Activated naive CD4-positive, alpha-beta T cell treated with anti-CD3 and anti-CD28 coated beads, Interleukin-2, amount 10 ng/mL, durations not matched to agents 7 days and 5 days (primary cell): ENCODE measurements at regions not wholly inside any gene's neighbourhood (a gene's known extent, or its start where the extent isn't known, plus 50 kb on each side); places are given as distances from the start of the nearest gene placed in this dataset.
"Not testable (repeated sequence)": the region's sequence is repeated elsewhere in the genome, so short reads cannot be mapped to it uniquely, and the experiment has no call there.

ENCODE experiments used
- CTCF ChIA-PET: fragments of 350-600 bp; sonication (Branson Sonifier 250); formaldehyde crosslinking; loops from one replicate; lab custom pipeline; 2021; ENCODE audit warnings: antibody characterized with exemption; lab: Charles Lee
- DNase-seq: peaks from one replicate; pipeline ENCODE4 v3.0.0-alpha.2; 2020
- H3K27ac Mint-ChIP-seq: one replicate; pipeline ENCODE4 v1.8.0; 2021; ENCODE audit warnings: mild to moderate bottlenecking, moderate library complexity, mixed read lengths
- H3K27me3 Mint-ChIP-seq: one replicate; pipeline ENCODE4 v1.8.0; 2021; ENCODE audit warnings: mild to moderate bottlenecking, mixed read lengths
- H3K36me3 Mint-ChIP-seq: one replicate; pipeline ENCODE4 v1.8.0; 2021; ENCODE audit warnings: mixed read lengths
- H3K4me1 Mint-ChIP-seq: one replicate; pipeline ENCODE4 v1.8.0; 2021; ENCODE audit warnings: mixed read lengths
- H3K4me3 Mint-ChIP-seq: one replicate; pipeline ENCODE4 v1.8.0; 2021; ENCODE audit warnings: mild to moderate bottlenecking, moderate library complexity, mixed read lengths
- H3K9me3 Mint-ChIP-seq: one replicate; pipeline ENCODE4 v1.8.0; 2021; ENCODE audit warnings: mixed read lengths

- CTCF ChIA-PET: not testable (repeated sequence)
Observed at GRCh38 chr1:104263110-104263509, 513.4 kb downstream of the AMY1C start.

GRCh38 chr1:104264521-104264920 is 514.8 kb downstream of the AMY1C start:
- H3K4me3 Mint-ChIP-seq: no peak overlapping the region
- H3K27me3 Mint-ChIP-seq: no peaks in the 10 kb centered on the region
- no peak for DNase-seq
- CTCF ChIA-PET: no interaction called here
- no peaks in the 10 kb centered on the region for H3K4me1 Mint-ChIP-seq
- no peaks in the 10 kb centered on the region for H3K36me3 Mint-ChIP-seq
- H3K9me3 Mint-ChIP-seq: peaks cover 2% of the 10 kb centered on the region
- no peak overlapping the region for H3K27ac Mint-ChIP-seq

More at GRCh38 chr1:104263110-104263509, 513.4 kb downstream of the AMY1C start:
- not testable (repeated sequence) for H3K4me3 Mint-ChIP-seq, H3K27me3 Mint-ChIP-seq, H3K27ac Mint-ChIP-seq, H3K9me3 Mint-ChIP-seq, H3K4me1 Mint-ChIP-seq, DNase-seq, H3K36me3 Mint-ChIP-seq

- Mint-ChIP-seq H3K36me3 (no peaks in the 10 kb centered on the region), H3K27ac (no peak overlapping the region), H3K4me3 (no peak overlapping the region), H3K27me3 (no peaks in the 10 kb centered on the region), H3K9me3 (peaks cover 2% of the 10 kb centered on the region), H3K4me1 (no peaks in the 10 kb centered on the region)
- CTCF ChIA-PET: no interaction called here
- no peak for DNase-seq
Observed at GRCh38 chr1:104265163-104265562, 515.5 kb downstream of the AMY1C start.

GRCh38 chr1:104266612-104267011 is 516.9 kb downstream of the AMY1C start:
- CTCF ChIA-PET: no interaction called here
- no peak for DNase-seq
- H3K27me3 Mint-ChIP-seq: no peaks in the 10 kb centered on the region
- H3K4me1 Mint-ChIP-seq: no peaks in the 10 kb centered on the region
- no peak overlapping the region for H3K4me3 Mint-ChIP-seq
- H3K9me3 Mint-ChIP-seq: peaks cover 3% of the 10 kb centered on the region
- H3K27ac Mint-ChIP-seq: no peak overlapping the region
- no peaks in the 10 kb centered on the region for H3K36me3 Mint-ChIP-seq

GRCh38 chr1:104288322-104288721 is 538.6 kb downstream of the AMY1C start:
- H3K27me3 Mint-ChIP-seq, H3K4me1 Mint-ChIP-seq, H3K27ac Mint-ChIP-seq, CTCF ChIA-PET, H3K4me3 Mint-ChIP-seq, DNase-seq, H3K36me3 Mint-ChIP-seq: not testable (repeated sequence)
- H3K9me3 Mint-ChIP-seq: peaks cover 18% of the 10 kb centered on the region

- H3K27ac Mint-ChIP-seq: no peak overlapping the region
- DNase-seq: no peak
- no peak overlapping the region for H3K4me3 Mint-ChIP-seq
- CTCF ChIA-PET: no interaction called here
- no peaks in the 10 kb centered on the region for H3K36me3 Mint-ChIP-seq
- H3K4me1 Mint-ChIP-seq: no peaks in the 10 kb centered on the region
- H3K9me3 Mint-ChIP-seq: peaks cover 19% of the 10 kb centered on the region
- no peaks in the 10 kb centered on the region for H3K27me3 Mint-ChIP-seq
Observed at GRCh38 chr1:104291156-104291555, 541.5 kb downstream of the AMY1C start.

GRCh38 chr1:104294259-104294658 is 544.6 kb downstream of the AMY1C start:
- Mint-ChIP-seq H3K4me1 (no peaks in the 10 kb centered on the region), H3K27ac (no peak overlapping the region)
- CTCF ChIA-PET: no interaction called here

GRCh38 chr1:104295511-104295910 is 545.8 kb downstream of the AMY1C start:
- CTCF ChIA-PET: no interaction called here
- no peak for DNase-seq
- Mint-ChIP-seq H3K4me1 (no peaks in the 10 kb centered on the region), H3K36me3 (no peaks in the 10 kb centered on the region), H3K4me3 (no peak overlapping the region), H3K27ac (no peak overlapping the region), H3K9me3 (peaks cover 15% of the 10 kb centered on the region), H3K27me3 (no peaks in the 10 kb centered on the region)

More at GRCh38 chr1:104294259-104294658, 544.6 kb downstream of the AMY1C start:
- DNase-seq: no peak
- Mint-ChIP-seq H3K9me3 (peaks cover 14% of the 10 kb centered on the region), H3K36me3 (no peaks in the 10 kb centered on the region), H3K4me3 (no peak overlapping the region), H3K27me3 (no peaks in the 10 kb centered on the region)

GRCh38 chr1:104309673-104310072 is 560.0 kb downstream of the AMY1C start:
- DNase-seq: no peak

GRCh38 chr1:104315823-104316222 is 566.1 kb downstream of the AMY1C start:
- Mint-ChIP-seq H3K4me1 (no peaks in the 10 kb centered on the region), H3K27ac (no peak overlapping the region), H3K27me3 (no peaks in the 10 kb centered on the region), H3K36me3 (no peaks in the 10 kb centered on the region), H3K9me3 (peaks cover 17% of the 10 kb centered on the region), H3K4me3 (no peak overlapping the region)
- no peak for DNase-seq
- CTCF ChIA-PET: no interaction called here

More at GRCh38 chr1:104309673-104310072, 560.0 kb downstream of the AMY1C start:
- H3K4me3 Mint-ChIP-seq: no peak overlapping the region
- no peaks in the 10 kb centered on the region for H3K27me3 Mint-ChIP-seq
- no peak overlapping the region for H3K27ac Mint-ChIP-seq
- no peaks in the 10 kb centered on the region for H3K36me3 Mint-ChIP-seq
- no peaks in the 10 kb centered on the region for H3K4me1 Mint-ChIP-seq
- CTCF ChIA-PET: no interaction called here
- H3K9me3 Mint-ChIP-seq: peaks cover 9% of the 10 kb centered on the region

GRCh38 chr1:104322131-104322530 is 572.4 kb downstream of the AMY1C start:
- H3K4me1 Mint-ChIP-seq: no peaks in the 10 kb centered on the region
- no peak overlapping the region for H3K4me3 Mint-ChIP-seq
- no peak overlapping the region for H3K27ac Mint-ChIP-seq
- no peaks in the 10 kb centered on the region for H3K36me3 Mint-ChIP-seq
- peaks cover 15% of the 10 kb centered on the region for H3K9me3 Mint-ChIP-seq
- no peaks in the 10 kb centered on the region for H3K27me3 Mint-ChIP-seq
- DNase-seq: no peak
- CTCF ChIA-PET: no interaction called here

- H3K9me3 Mint-ChIP-seq: peaks cover 10% of the 10 kb centered on the region
- no peak overlapping the region for H3K4me3 Mint-ChIP-seq
- CTCF ChIA-PET: no interaction called here
- H3K27ac Mint-ChIP-seq: no peak overlapping the region
- no peaks in the 10 kb centered on the region for H3K4me1 Mint-ChIP-seq
- no peaks in the 10 kb centered on the region for H3K36me3 Mint-ChIP-seq
- no peak for DNase-seq
- H3K27me3 Mint-ChIP-seq: no peaks in the 10 kb centered on the region
Observed at GRCh38 chr1:104329278-104329677, 579.6 kb downstream of the AMY1C start.

- Mint-ChIP-seq H3K4me1 (no peaks in the 10 kb centered on the region), H3K9me3 (peaks cover 19% of the 10 kb centered on the region), H3K27ac (no peak overlapping the region), H3K36me3 (no peaks in the 10 kb centered on the region), H3K27me3 (no peaks in the 10 kb centered on the region), H3K4me3 (no peak overlapping the region)
- no peak for DNase-seq
- CTCF ChIA-PET: no interaction called here
Observed at GRCh38 chr1:104331763-104332162, 582.1 kb downstream of the AMY1C start.

GRCh38 chr1:104337927-104338326 is 588.2 kb downstream of the AMY1C start:
- H3K27me3 Mint-ChIP-seq, CTCF ChIA-PET, H3K4me3 Mint-ChIP-seq, H3K36me3 Mint-ChIP-seq, H3K4me1 Mint-ChIP-seq, H3K27ac Mint-ChIP-seq, DNase-seq: not testable (repeated sequence)
- H3K9me3 Mint-ChIP-seq: peaks cover 25% of the 10 kb centered on the region

- CTCF ChIA-PET: no interaction called here
- H3K27me3 Mint-ChIP-seq: no peaks in the 10 kb centered on the region
- no peak overlapping the region for H3K27ac Mint-ChIP-seq
- H3K9me3 Mint-ChIP-seq: peaks cover 22% of the 10 kb centered on the region
- H3K4me3 Mint-ChIP-seq: no peak overlapping the region
- H3K36me3 Mint-ChIP-seq: no peaks in the 10 kb centered on the region
- no peaks in the 10 kb centered on the region for H3K4me1 Mint-ChIP-seq
- no peak for DNase-seq
Observed at GRCh38 chr1:104341944-104342343, 592.2 kb downstream of the AMY1C start.

- H3K4me1 Mint-ChIP-seq: no peaks in the 10 kb centered on the region
- H3K27ac Mint-ChIP-seq: no peak overlapping the region
- no peaks in the 10 kb centered on the region for H3K27me3 Mint-ChIP-seq
- no peak for DNase-seq
- CTCF ChIA-PET: no interaction called here
- no peak overlapping the region for H3K4me3 Mint-ChIP-seq
- H3K36me3 Mint-ChIP-seq: no peaks in the 10 kb centered on the region
- peaks cover 7% of the 10 kb centered on the region for H3K9me3 Mint-ChIP-seq
Observed at GRCh38 chr1:104348277-104348676, 598.6 kb downstream of the AMY1C start.
